ENCODE measurements at regions not wholly inside any gene's neighbourhood (a gene's known extent, or its start where the extent isn't known, plus 50 kb on each side); places are given as distances from the start of the nearest gene placed in this dataset.

GRCh38 chr9:78463750-78464149 lies 166.8 kb downstream of the PSAT1 start:
- intact Hi-C loops (cut with DNase I; ENCODE audit: low total_unique reads): no loop called here
- no peak overlapping the region for H3K27ac ChIP-seq
- no peaks in the 10 kb centered on the region for H3K36me3 ChIP-seq
- DNase-seq: no peak
- H3K27me3 ChIP-seq: no peaks in the 10 kb centered on the region
- no peak overlapping the region for H3K4me3 ChIP-seq
- H3K4me1 ChIP-seq: no peaks in the 10 kb centered on the region
- no peak for TF ChIP-seq CTCF (IDR thresholded peaks at IDR 0.05)
- no peaks in the 10 kb centered on the region for H3K9me3 ChIP-seq

GRCh38 chr9:78468231-78468630 lies 171.3 kb downstream of the PSAT1 start:
- intact Hi-C loops (cut with DNase I; ENCODE audit: low total_unique reads): no loop called here
- Histone ChIP-seq H3K36me3 (no peaks in the 10 kb centered on the region), H3K27me3 (no peaks in the 10 kb centered on the region), H3K4me3 (no peak overlapping the region), H3K27ac (no peak overlapping the region), H3K9me3 (no peaks in the 10 kb centered on the region), H3K4me1 (no peaks in the 10 kb centered on the region)
- TF ChIP-seq CTCF (IDR thresholded peaks at IDR 0.05): no peak
- no peak for DNase-seq

- Histone ChIP-seq H3K4me3 (no peak overlapping the region), H3K27ac (no peak overlapping the region), H3K9me3 (no peaks in the 10 kb centered on the region), H3K27me3 (no peaks in the 10 kb centered on the region), H3K4me1 (no peaks in the 10 kb centered on the region), H3K36me3 (no peaks in the 10 kb centered on the region)
- DNase-seq: no peak
- intact Hi-C loops (cut with DNase I; ENCODE audit: low total_unique reads): no loop called here
- no peak for TF ChIP-seq CTCF (IDR thresholded peaks at IDR 0.05)
Measured at GRCh38 chr9:78468974-78469576, 172.2 kb downstream of the PSAT1 start.

GRCh38 chr9:78470216-78470615 lies 173.3 kb downstream of the PSAT1 start:
- Histone ChIP-seq H3K27me3 (no peaks in the 10 kb centered on the region), H3K4me3 (no peak overlapping the region), H3K9me3 (no peaks in the 10 kb centered on the region), H3K27ac (no peak overlapping the region), H3K36me3 (no peaks in the 10 kb centered on the region), H3K4me1 (no peaks in the 10 kb centered on the region)
- intact Hi-C loops (cut with DNase I; ENCODE audit: low total_unique reads): no loop called here
- no peak for DNase-seq
- no peak for TF ChIP-seq CTCF (IDR thresholded peaks at IDR 0.05)

GRCh38 chr9:78470741-78471140 lies 173.8 kb downstream of the PSAT1 start:
- H3K27me3 ChIP-seq: no peaks in the 10 kb centered on the region
- no peaks in the 10 kb centered on the region for H3K9me3 ChIP-seq
- no peak for DNase-seq
- H3K4me1 ChIP-seq: no peaks in the 10 kb centered on the region
- TF ChIP-seq CTCF (IDR thresholded peaks at IDR 0.05): no peak
- H3K4me3 ChIP-seq: no peak overlapping the region
- H3K36me3 ChIP-seq: no peaks in the 10 kb centered on the region
- H3K27ac ChIP-seq: no peak overlapping the region
- intact Hi-C loops (cut with DNase I; ENCODE audit: low total_unique reads): no loop called here

GRCh38 chr9:78472111-78472510 lies 175.2 kb downstream of the PSAT1 start:
- no peaks in the 10 kb centered on the region for H3K27me3 ChIP-seq
- no peak overlapping the region for H3K27ac ChIP-seq
- intact Hi-C loops (cut with DNase I; ENCODE audit: low total_unique reads): no loop called here
- no peaks in the 10 kb centered on the region for H3K36me3 ChIP-seq
- no peak for TF ChIP-seq CTCF (IDR thresholded peaks at IDR 0.05)
- no peak for DNase-seq
- no peaks in the 10 kb centered on the region for H3K9me3 ChIP-seq
- H3K4me1 ChIP-seq: no peaks in the 10 kb centered on the region
- H3K4me3 ChIP-seq: no peak overlapping the region
